ENCODE measurements at regions not wholly inside any gene's neighbourhood (a gene's known extent, or its start where the extent isn't known, plus 50 kb on each side); places are given as distances from the start of the nearest gene placed in this dataset.

- CTCF ChIA-PET: interaction anchor here in 1 of 2 donors (0.5 kb wide), 1 partner anchor 1078 kb away, joined by 3 read pairs; no protein-coding TSS in a partner anchor
Observed at GRCh38 chr10:58451193-58451889, 61.3 kb upstream of the BICC1 start.

DNA sequence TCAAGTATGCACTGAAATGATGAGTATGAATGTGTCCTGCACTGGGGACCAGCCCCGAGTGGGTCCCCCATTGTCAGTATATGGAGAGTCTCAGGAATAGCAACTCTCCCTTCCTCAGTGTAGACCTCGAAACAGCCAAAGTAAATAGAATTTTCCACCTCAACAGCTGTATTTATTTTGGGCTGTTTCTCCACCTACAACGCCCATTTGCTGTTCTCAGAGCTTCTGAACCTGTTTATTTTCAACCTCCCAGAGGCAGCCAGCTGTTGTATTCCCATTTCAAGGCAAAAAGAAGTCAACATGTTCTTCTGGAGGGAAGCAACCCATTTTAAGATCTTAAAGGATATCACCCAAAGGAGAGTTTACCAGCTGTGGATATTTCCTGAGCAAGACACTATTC, 59.6 kb upstream of the BICC1 start:
- Histone ChIP-seq H3K9me3 (no peaks in the 10 kb centered on the region), H3K27ac (ENCODE audit: low read length) (no peak overlapping the region), H3K27me3 (replicated peaks in 1 of 2; ENCODE audit: control insufficient read depth in 2 of 2, extremely low read depth in 1 of 2, insufficient read depth in 2 of 2, low read length in 1 of 2) (no peaks in the 10 kb centered on the region), H3K4me1 (ENCODE audit: control insufficient read depth in 1 of 2, extremely low read depth in 1 of 2, insufficient read depth in 2 of 2, low read length in 2 of 2) (no peaks in the 10 kb centered on the region), H3K4me3 (ENCODE audit: control insufficient read depth in 1 of 2, extremely low read depth in 1 of 2, low read length in 1 of 2) (no peak overlapping the region), H3K36me3 (ENCODE audit: control insufficient read depth in 2 of 2, extremely low read depth in 1 of 2, insufficient read depth in 1 of 2, low read length in 1 of 2) (no peaks in the 10 kb centered on the region)
- H3K27me3 Mint-ChIP-seq: peaks cover 11 to 17% of the 10 kb centered on the region in 2 donors
- CTCF ChIA-PET: no interaction called here
- no peak overlapping the region for H3K4me3 Mint-ChIP-seq
- no peaks in the 10 kb centered on the region for H3K9me3 Mint-ChIP-seq
- no peak overlapping the region for H3K27ac Mint-ChIP-seq
- H3K4me1 Mint-ChIP-seq: no peaks in the 10 kb centered on the region
- POLR2A ChIA-PET: no interaction called here
- H3K36me3 Mint-ChIP-seq: no peaks in the 10 kb centered on the region
- ATAC-seq (replicated peaks in 1 of 4) (no peak), DNase-seq (no peak)
- WGBS (ENCODE audit: insufficient coverage): 50% methylated on average over 1 of the region's 3 CpGs

More at GRCh38 chr10:58451193-58451889, 61.3 kb upstream of the BICC1 start:
- Mint-ChIP-seq H3K9me3 (peaks cover 0 to 4% (median 0%) of the 10 kb centered on the region in 3 donors), H3K27ac (no peak overlapping the region), H3K36me3 (no peaks in the 10 kb centered on the region), H3K4me1 (no peaks in the 10 kb centered on the region), H3K27me3 (peaks cover 18 to 20% of the 10 kb centered on the region in 2 donors), H3K4me3 (no peak overlapping the region)
- peaks cover 0 to 6% of the 10 kb centered on the region in 2 experiments for H3K27me3 ChIP-seq (replicated peaks in 1 of 2; ENCODE audit: control insufficient read depth in 2 of 2, extremely low read depth in 1 of 2, insufficient read depth in 2 of 2, low read length in 1 of 2)
- DNase-seq: no peak
- no peak overlapping the region for H3K4me3 ChIP-seq (ENCODE audit: control insufficient read depth in 1 of 2, extremely low read depth in 1 of 2, low read length in 1 of 2)
- no peak overlapping the region for H3K27ac ChIP-seq (ENCODE audit: low read length)
- H3K4me1 ChIP-seq (ENCODE audit: control insufficient read depth in 1 of 2, extremely low read depth in 1 of 2, insufficient read depth in 2 of 2, low read length in 2 of 2): no peaks in the 10 kb centered on the region
- POLR2A ChIA-PET: no interaction called here
- no peak for ATAC-seq (replicated peaks in 1 of 4)
- no peaks in the 10 kb centered on the region for H3K36me3 ChIP-seq (ENCODE audit: control insufficient read depth in 2 of 2, extremely low read depth in 1 of 2, insufficient read depth in 1 of 2, low read length in 1 of 2)
- 100% methylated on average over 1 of the region's 2 CpGs for WGBS (ENCODE audit: insufficient coverage)
- no peaks in the 10 kb centered on the region for H3K9me3 ChIP-seq

- Mint-ChIP-seq H3K27me3 (peaks cover 8 to 10% of the 10 kb centered on the region in 2 donors), H3K4me1 (no peaks in the 10 kb centered on the region), H3K9me3 (no peaks in the 10 kb centered on the region), H3K4me3 (no peak overlapping the region), H3K36me3 (no peaks in the 10 kb centered on the region), H3K27ac (no peak overlapping the region)
- Histone ChIP-seq H3K27ac (ENCODE audit: low read length) (no peak overlapping the region), H3K9me3 (no peaks in the 10 kb centered on the region), H3K27me3 (replicated peaks in 1 of 2; ENCODE audit: control insufficient read depth in 2 of 2, extremely low read depth in 1 of 2, insufficient read depth in 2 of 2, low read length in 1 of 2) (no peaks in the 10 kb centered on the region), H3K36me3 (ENCODE audit: control insufficient read depth in 2 of 2, extremely low read depth in 1 of 2, insufficient read depth in 1 of 2, low read length in 1 of 2) (no peaks in the 10 kb centered on the region), H3K4me3 (ENCODE audit: control insufficient read depth in 1 of 2, extremely low read depth in 1 of 2, low read length in 1 of 2) (no peak overlapping the region), H3K4me1 (ENCODE audit: control insufficient read depth in 1 of 2, extremely low read depth in 1 of 2, insufficient read depth in 2 of 2, low read length in 2 of 2) (no peaks in the 10 kb centered on the region)
- ATAC-seq (replicated peaks in 1 of 4) (no peak), DNase-seq (no peak)
- WGBS (ENCODE audit: insufficient coverage): 80% methylated on average over 1 of the region's 2 CpGs
- ChIA-PET POLR2A (no interaction called here), CTCF (no interaction called here)
Observed at GRCh38 chr10:58456179-58456578, 56.5 kb upstream of the BICC1 start.

GRCh38 chr10:58457761-58458616, 54.7 kb upstream of the BICC1 start:
- H3K4me1 ChIP-seq (ENCODE audit: control insufficient read depth in 1 of 2, extremely low read depth in 1 of 2, insufficient read depth in 2 of 2, low read length in 2 of 2): no peaks in the 10 kb centered on the region
- ATAC-seq (replicated peaks in 1 of 4) (no peak), DNase-seq (no peak)
- ChIA-PET CTCF (no interaction called here), POLR2A (no interaction called here)
- H3K36me3 ChIP-seq (ENCODE audit: control insufficient read depth in 2 of 2, extremely low read depth in 1 of 2, insufficient read depth in 1 of 2, low read length in 1 of 2): no peaks in the 10 kb centered on the region
- H3K27me3 ChIP-seq (replicated peaks in 1 of 2; ENCODE audit: control insufficient read depth in 2 of 2, extremely low read depth in 1 of 2, insufficient read depth in 2 of 2, low read length in 1 of 2): no peaks in the 10 kb centered on the region
- no peak overlapping the region for H3K4me3 Mint-ChIP-seq
- WGBS (ENCODE audit: insufficient coverage): 20% methylated on average over 1 of the region's 3 CpGs
- H3K9me3 ChIP-seq: no peaks in the 10 kb centered on the region
- no peaks in the 10 kb centered on the region for H3K4me1 Mint-ChIP-seq
- H3K9me3 Mint-ChIP-seq: peaks cover 4 to 7% (median 5%) of the 10 kb centered on the region in 3 donors
- H3K36me3 Mint-ChIP-seq: no peaks in the 10 kb centered on the region
- H3K4me3 ChIP-seq (ENCODE audit: control insufficient read depth in 1 of 2, extremely low read depth in 1 of 2, low read length in 1 of 2): no peak overlapping the region
- no peak overlapping the region for H3K27ac Mint-ChIP-seq
- peaks cover 4 to 9% of the 10 kb centered on the region in 2 donors for H3K27me3 Mint-ChIP-seq
- no peak overlapping the region for H3K27ac ChIP-seq (ENCODE audit: low read length)

DNA sequence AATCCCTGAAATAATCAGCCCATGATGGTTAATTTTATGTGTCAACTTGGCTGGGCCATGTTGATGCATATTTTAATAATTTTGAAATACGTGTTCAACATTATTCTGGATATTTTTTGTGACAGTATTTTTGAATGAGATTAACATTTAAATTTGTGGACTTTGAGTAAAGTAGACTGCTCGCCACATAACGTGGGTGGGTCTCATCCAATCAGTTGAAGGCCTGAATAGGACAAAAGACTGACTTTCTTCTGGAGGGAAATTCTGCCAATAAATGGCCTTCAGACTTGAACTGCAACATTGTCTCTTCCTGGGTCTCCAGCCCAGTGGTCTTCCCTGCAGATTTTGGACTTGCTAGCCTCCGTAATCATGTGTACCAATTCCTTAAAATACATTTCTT, 53.6 kb upstream of the BICC1 start:
- 65% methylated on average over 3 of the region's 4 CpGs for WGBS (ENCODE audit: insufficient coverage)
- DNase-seq (no peak), ATAC-seq (replicated peaks in 1 of 4) (no peak)
- no peaks in the 10 kb centered on the region for H3K36me3 ChIP-seq (ENCODE audit: control insufficient read depth in 2 of 2, extremely low read depth in 1 of 2, insufficient read depth in 1 of 2, low read length in 1 of 2)
- POLR2A ChIA-PET: no interaction called here
- no peak overlapping the region for H3K27ac ChIP-seq (ENCODE audit: low read length)
- Mint-ChIP-seq H3K36me3 (no peaks in the 10 kb centered on the region), H3K9me3 (peaks cover 8 to 13% (median 9%) of the 10 kb centered on the region in 3 donors), H3K4me1 (no peaks in the 10 kb centered on the region), H3K27me3 (peaks cover 1 to 15% of the 10 kb centered on the region in 2 donors), H3K27ac (no peak overlapping the region), H3K4me3 (no peak overlapping the region)
- H3K4me1 ChIP-seq (ENCODE audit: control insufficient read depth in 1 of 2, extremely low read depth in 1 of 2, insufficient read depth in 2 of 2, low read length in 2 of 2): no peaks in the 10 kb centered on the region
- CTCF ChIA-PET: no interaction called here
- H3K4me3 ChIP-seq (ENCODE audit: control insufficient read depth in 1 of 2, extremely low read depth in 1 of 2, low read length in 1 of 2): no peak overlapping the region
- H3K9me3 ChIP-seq: no peaks in the 10 kb centered on the region
- H3K27me3 ChIP-seq (replicated peaks in 1 of 2; ENCODE audit: control insufficient read depth in 2 of 2, extremely low read depth in 1 of 2, insufficient read depth in 2 of 2, low read length in 1 of 2): no peaks in the 10 kb centered on the region

DNA sequence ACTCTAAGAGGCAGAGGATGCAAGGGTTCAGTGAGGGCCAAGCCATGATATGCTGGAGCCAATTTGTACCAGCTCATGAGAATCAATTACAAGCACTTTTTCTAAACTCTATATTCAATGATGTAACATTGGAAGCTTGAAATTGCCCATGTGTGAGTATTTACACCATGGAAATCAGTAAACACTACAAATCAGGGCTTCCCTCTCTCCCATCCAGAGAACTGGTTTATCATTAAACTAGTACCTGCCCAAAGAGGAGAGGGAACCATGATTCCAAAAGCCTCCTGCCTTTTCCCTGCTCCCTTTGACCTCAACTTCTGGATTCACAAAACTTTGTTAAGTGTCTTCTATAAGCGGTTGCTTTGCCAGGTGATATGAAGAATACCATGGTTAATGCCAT, 52.5 kb upstream of the BICC1 start:
- no peaks in the 10 kb centered on the region for H3K9me3 ChIP-seq
- Mint-ChIP-seq H3K9me3 (peaks cover 8 to 13% (median 9%) of the 10 kb centered on the region in 3 donors), H3K36me3 (no peaks in the 10 kb centered on the region), H3K4me1 (no peaks in the 10 kb centered on the region), H3K27me3 (peaks cover 3 to 17% of the 10 kb centered on the region in 2 donors), H3K27ac (no peak overlapping the region), H3K4me3 (no peak overlapping the region)
- H3K4me1 ChIP-seq (ENCODE audit: control insufficient read depth in 1 of 2, extremely low read depth in 1 of 2, insufficient read depth in 2 of 2, low read length in 2 of 2): no peaks in the 10 kb centered on the region
- no peak overlapping the region for H3K27ac ChIP-seq (ENCODE audit: low read length)
- WGBS (ENCODE audit: insufficient coverage): no CpG with 5 or more reads among the region's 1 CpG
- no peaks in the 10 kb centered on the region for H3K27me3 ChIP-seq (replicated peaks in 1 of 2; ENCODE audit: control insufficient read depth in 2 of 2, extremely low read depth in 1 of 2, insufficient read depth in 2 of 2, low read length in 1 of 2)
- POLR2A ChIA-PET: no interaction called here
- CTCF ChIA-PET: no interaction called here
- H3K36me3 ChIP-seq (ENCODE audit: control insufficient read depth in 2 of 2, extremely low read depth in 1 of 2, insufficient read depth in 1 of 2, low read length in 1 of 2): no peaks in the 10 kb centered on the region
- no peak overlapping the region for H3K4me3 ChIP-seq (ENCODE audit: control insufficient read depth in 1 of 2, extremely low read depth in 1 of 2, low read length in 1 of 2)
- no peak for ATAC-seq (replicated peaks in 1 of 4)
- no peak for DNase-seq
